HG02943 (cell line): ENCODE measurements at regions not wholly inside any gene's neighbourhood (a gene's known extent, or its start where the extent isn't known, plus 50 kb on each side); places are given as distances from the start of the nearest gene placed in this dataset.
"Not testable (repeated sequence)": the region's sequence is repeated elsewhere in the genome, so short reads cannot be mapped to it uniquely, and the experiment has no call there.

Experiments used
- ATAC-seq: cut with Tn5 transposase; IDR thresholded peaks from one replicate; pipeline ENCODE4 v1.9.1; 2021; ENCODE audit warnings: mild to moderate bottlenecking, low read depth, moderate library complexity; ENCODE audit not compliant: unreplicated experiment

DNA sequence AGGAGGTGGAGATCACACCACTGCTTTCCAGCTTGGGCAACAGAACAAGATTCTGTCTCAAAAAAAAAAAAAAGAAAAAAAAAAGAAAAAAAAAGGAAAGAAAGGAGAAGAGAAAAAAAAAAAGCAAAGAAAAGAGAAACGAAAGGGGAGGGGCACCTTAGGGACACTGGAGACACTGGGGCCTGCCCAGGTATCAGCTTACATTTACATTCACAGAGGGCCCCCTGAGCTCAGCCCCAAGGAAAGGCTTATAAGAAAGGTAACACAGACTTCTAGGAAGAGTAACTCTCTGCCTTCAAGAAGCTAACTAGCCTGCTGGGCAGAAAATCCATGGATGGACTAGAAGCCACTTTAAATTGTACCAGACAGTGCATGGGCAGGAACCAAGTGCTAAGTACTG lies 108.8 kb downstream of the NPY start:
- no peak for ATAC-seq

DNA sequence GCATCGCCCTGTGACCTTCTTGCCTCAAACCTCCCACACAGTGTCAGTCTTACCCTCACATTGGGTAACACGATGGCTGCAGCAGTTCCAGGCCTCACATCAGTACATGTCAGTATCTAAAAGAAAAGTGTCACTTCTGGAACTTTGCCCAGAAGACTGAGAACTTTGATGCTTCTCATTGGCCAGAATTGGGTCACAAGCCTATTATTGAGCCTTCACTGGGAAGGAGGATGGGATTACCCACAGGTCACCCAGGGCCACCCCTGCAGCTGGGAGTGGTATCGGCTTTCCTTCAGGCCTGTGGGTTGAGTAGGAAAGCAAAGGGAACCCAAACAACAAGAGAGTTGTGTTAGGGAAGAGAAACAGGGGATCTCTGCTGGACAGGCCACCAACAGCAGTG lies 111.5 kb downstream of the NPY start:
- no peak for ATAC-seq

DNA sequence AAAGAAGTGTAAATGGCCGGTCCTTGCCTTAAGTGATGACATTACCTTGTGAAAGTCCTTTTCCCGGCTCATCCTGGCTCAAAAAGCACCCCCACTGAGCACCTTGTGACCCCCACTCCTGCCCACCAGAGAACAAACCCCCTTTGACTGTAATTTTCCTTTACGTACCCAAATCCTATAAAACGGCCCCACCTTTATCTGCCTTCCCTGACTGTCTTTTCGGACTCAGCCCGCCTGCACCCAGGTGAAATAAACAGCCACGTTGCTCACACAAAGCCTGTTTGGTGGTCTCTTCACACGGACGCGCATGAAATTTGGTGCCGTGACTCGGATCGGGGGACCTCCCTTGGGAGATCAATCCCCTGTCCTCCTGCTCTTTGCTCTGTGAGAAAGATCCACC lies 112.4 kb downstream of the NPY start:
- ATAC-seq, result not testable (repeated sequence)

GRCh38 chr7:24401628-24402593 lies 117.9 kb downstream of the NPY start:
- ATAC-seq, result no peak

DNA sequence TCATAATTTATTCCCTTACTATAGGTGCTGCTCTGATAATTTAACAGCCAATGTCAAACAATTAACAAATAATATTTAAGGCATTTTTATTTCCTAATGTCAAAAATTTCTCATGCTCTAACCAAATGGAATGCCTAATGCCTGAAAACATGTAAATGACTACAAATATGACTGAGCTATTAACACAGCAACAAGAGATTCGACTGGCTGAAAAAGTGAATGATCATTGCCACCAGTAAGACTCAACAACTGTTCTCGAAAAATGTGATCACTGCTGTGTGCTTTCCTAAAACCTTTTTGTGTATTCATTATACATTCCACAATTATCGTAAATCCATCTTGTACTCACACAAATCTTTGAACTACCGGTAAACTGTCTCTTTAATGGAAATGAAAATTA lies 118.7 kb downstream of the NPY start:
- no peak for ATAC-seq

GRCh38 chr7:24403557-24403956 lies 119.6 kb downstream of the NPY start:
- no peak for ATAC-seq

DNA sequence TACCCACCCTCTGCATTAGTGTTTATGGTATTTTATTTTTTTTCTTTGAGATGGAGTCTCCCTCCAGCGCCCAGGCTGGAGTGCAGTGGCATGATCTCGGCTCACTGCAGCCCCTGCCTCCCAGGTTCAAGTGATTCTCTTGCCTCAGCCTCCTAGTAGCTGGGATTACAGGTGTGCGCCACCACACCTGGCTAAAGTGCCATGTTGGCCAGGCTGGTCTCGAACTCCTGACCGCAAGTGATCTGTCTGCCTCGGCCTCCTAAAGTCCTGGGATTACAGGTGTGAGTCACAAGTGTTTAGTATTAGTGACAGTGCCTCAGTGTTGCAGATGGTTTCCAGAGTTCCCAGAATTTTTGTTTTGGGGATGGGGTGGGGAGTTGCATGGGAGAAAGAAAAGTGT lies 120.3 kb downstream of the NPY start:
- ATAC-seq, result no peak

DNA sequence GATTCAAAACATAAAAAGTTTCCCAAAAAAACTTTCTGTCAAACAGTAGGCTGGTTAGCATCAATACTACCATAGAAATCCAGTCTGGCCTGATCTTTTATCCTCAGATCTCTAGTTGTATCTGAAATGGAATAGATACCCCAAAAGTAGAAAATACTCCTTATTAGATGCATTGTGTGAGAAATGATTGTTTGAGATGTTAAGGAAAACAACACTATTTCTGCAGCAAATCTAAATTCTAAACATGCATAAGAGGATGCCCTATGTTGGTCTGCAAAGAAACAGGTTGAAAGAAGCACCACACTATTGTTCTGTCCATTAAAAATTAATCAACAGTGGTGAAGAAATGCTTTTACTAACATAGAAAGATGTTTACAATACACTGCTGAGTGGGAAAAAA lies 121.0 kb downstream of the NPY start:
- no peak for ATAC-seq

- ATAC-seq, result no peak
Observed at GRCh38 chr7:24406053-24406788, 122.2 kb downstream of the NPY start.

DNA sequence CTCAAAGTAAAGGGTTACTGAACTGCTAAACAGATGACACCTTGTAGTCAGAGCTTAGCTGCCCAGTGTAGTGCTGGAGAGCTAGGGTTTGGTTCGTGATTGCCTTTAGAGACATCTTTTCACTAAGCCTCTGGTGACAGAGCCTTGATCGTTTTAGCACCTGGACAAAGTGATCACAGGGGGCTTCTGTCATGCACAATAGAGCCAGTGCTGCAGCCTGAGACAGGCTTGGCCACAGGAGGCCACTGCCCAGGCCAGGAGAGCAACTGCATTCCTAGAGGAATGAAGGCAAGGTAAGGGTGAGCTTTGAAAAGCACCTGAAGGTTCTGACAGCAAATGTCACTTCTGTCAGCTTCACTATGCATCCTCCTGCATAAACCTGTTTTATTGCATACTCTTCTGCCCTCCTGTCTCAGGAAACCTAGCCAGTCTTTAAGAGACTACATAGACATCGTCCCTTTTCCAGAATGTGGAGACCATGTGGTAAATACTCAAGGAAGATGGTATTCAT lies 122.9 kb downstream of the NPY start:
- ATAC-seq, result no peak

DNA sequence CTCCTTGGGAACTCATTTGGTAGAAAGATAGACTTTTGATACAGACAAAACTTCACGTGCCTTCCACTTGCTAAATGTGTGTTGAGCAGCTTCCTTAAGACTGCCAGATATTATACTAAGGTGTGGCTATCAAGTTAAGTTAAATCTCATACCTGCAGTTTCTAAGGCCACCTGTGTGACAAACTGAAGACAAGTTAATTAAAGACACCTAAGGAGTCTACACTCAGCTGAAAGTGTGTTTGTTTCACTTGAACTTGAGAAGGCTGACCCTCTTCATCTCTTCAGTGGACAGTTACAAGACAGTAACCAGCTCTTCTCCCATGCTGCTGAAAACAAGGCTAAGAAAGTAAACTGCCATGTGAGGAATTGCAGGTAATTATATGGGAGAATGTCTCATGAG lies 124.0 kb downstream of the NPY start:
- ATAC-seq, result no peak

- ATAC-seq, result no peak
Observed at GRCh38 chr7:24408798-24409430, 124.9 kb downstream of the NPY start.

- ATAC-seq, result no peak
Observed at GRCh38 chr7:24409431-24410024, 125.5 kb downstream of the NPY start.

DNA sequence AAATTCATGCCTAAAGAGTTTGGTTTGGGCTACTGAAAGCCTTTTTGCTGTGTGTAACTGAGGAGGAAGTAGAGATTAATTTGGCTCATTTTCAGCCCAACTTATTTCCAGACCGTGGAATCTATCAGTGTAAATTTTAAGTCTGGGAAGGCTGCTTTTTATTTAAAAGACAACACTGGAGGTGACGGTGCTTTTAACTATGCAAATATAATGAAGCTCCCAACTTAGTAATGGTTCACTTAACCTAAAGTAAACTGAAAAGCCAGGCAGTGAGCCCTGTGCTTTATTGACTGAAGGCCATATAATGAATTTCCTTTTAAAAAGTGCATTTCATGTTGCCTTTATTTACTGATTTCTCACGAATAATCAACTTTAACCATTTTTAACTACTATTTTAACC lies 127.2 kb downstream of the NPY start:
- ATAC-seq, result no peak

DNA sequence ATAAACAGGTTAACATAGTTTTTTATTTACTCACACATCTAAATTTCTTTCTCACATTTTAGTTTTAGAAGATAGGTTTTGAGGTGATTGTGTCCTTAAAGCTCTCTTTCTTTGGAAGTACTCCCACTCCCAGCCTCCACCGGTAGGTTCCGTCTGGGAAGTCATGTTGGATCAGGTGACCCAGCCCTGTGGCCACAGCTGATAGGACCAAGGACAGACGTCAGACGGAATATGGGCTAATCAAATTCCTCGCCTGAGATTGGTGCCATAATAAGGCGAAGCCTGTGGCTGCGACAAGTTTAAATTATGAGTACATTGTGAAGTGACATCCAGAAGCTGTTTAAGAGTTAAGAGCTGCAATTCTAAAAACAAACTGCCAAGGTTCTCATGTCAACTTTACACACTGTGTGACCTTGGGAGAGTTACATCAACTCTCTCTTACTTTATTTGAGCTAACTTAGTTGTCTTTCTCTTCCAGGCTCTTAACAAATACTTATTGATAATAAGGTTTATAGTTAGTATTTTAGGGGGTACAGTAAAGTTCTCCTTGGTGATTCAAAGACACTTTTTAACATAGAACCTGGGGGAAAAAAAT lies 133.6 kb downstream of the NPY start:
- no peak for ATAC-seq

- ATAC-seq, result no peak
Observed at GRCh38 chr7:24419077-24419476, 135.1 kb downstream of the NPY start.

GRCh38 chr7:24419511-24419910 lies 135.5 kb downstream of the NPY start:
- ATAC-seq, result no peak

- no peak for ATAC-seq
Observed at GRCh38 chr7:24422441-24423010, 138.5 kb downstream of the NPY start.

DNA sequence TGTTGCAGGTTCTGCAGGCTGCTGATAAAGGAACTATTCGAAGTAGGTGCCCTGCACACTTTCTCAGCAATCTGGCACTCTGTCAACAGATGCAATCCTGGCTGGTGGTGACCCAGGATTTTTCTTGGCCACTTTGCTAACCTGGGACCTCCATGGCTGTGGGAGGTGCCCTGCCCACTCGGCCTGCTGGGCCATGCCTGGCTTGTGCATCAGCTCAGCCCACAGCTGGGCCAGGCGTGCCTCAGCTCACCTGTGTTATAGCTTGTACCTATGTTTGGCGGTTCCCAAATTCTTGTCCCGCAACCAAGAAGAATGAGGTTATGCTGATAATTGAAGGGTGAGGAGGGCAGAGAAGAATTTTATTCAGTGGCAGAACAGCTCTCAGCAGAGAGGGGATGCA lies 141.7 kb downstream of the NPY start:
- no peak for ATAC-seq

GRCh38 chr7:24427048-24427447 lies 143.1 kb downstream of the NPY start:
- no peak for ATAC-seq
